WTC11 (cell line): ENCODE measurements at regions not wholly inside any gene's neighbourhood (a gene's known extent, or its start where the extent isn't known, plus 50 kb on each side); places are given as distances from the start of the nearest gene placed in this dataset.

Source experiments
- ATF1 ChIP-seq: sonication (generic); formaldehyde crosslinking; IDR thresholded peaks from 2 replicates; pipeline ENCODE4 v1.8.1; 2023; ENCODE audit warnings: mild to moderate bottlenecking, moderate library complexity, missing genetic modification reagents
- ATF2 ChIP-seq: sonication (generic); formaldehyde crosslinking; IDR thresholded peaks from 2 replicates; pipeline ENCODE4 v1.8.1; 2022; ENCODE audit warnings: low read depth, missing genetic modification reagents, borderline replicate concordance
- CTCF ChIP-seq: fragments of 200-600 bp; IDR thresholded peaks from 2 replicates; pipeline ENCODE4 v1.8.0; 2022; ENCODE audit warnings: antibody characterized with exemption
- ESRRA ChIP-seq: sonication (generic); formaldehyde crosslinking; IDR thresholded peaks from 2 replicates; pipeline ENCODE4 v1.8.1; 2022; ENCODE audit warnings: mild to moderate bottlenecking, missing genetic modification reagents, borderline replicate concordance
- HMGA2 ChIP-seq: fragments of 250-450 bp; sonication (Bioruptor Pico); IDR thresholded peaks from 2 replicates; pipeline ENCODE4 v1.4.0; 2021; ENCODE audit warnings: mild to moderate bottlenecking, moderate library complexity
- NFE2L1 ChIP-seq: sonication (generic); formaldehyde crosslinking; IDR thresholded peaks from 2 replicates; pipeline ENCODE4 v1.8.1; 2023; ENCODE audit warnings: missing genetic modification reagents
- NR1H2 ChIP-seq: sonication (generic); formaldehyde crosslinking; IDR thresholded peaks from 2 replicates; pipeline ENCODE4 v1.9.0; 2021; ENCODE audit warnings: mild to moderate bottlenecking, moderate library complexity, missing genetic modification reagents
- NR3C1 ChIP-seq: sonication (generic); formaldehyde crosslinking; conservative IDR thresholded peaks from 2 replicates; pipeline ENCODE4 v1.8.1; 2023; ENCODE audit warnings: low read depth, mild to moderate bottlenecking, missing genetic modification reagents
- TP53 ChIP-seq: sonication (generic); formaldehyde crosslinking; IDR thresholded peaks from 2 replicates; pipeline ENCODE4 v1.8.1; 2023; ENCODE audit warnings: mild to moderate bottlenecking, missing genetic modification reagents
- USF2 ChIP-seq: sonication (generic); formaldehyde crosslinking; IDR thresholded peaks from 2 replicates; pipeline ENCODE4 v1.8.1; 2023; ENCODE audit warnings: mild to moderate bottlenecking, missing genetic modification reagents, moderate library complexity

GRCh38 chr4:32192363-32192762 lies 1472.2 kb downstream of the PCDH7 start:
- no peak for TF ChIP-seq CTCF
- TF ChIP-seq HMGA2 (CRISPR knock-in tag): no peak
- TF ChIP-seq ATF2 (CRISPR knock-in tag): no peak
- TF ChIP-seq ESRRA (CRISPR knock-in tag): no peak
- TF ChIP-seq ATF1 (CRISPR knock-in tag): no peak
- no peak for TF ChIP-seq TP53 (CRISPR knock-in tag)
- no peak for TF ChIP-seq NFE2L1 (CRISPR knock-in tag)
- no peak for TF ChIP-seq NR3C1
- TF ChIP-seq NR1H2 (CRISPR knock-in tag): no peak
- no peak for TF ChIP-seq USF2 (CRISPR knock-in tag)
